Parathyroid adenoma (tissue), 2 donors: ENCODE measurements at regions not wholly inside any gene's neighbourhood (a gene's known extent, or its start where the extent isn't known, plus 50 kb on each side); places are given as distances from the start of the nearest gene placed in this dataset.

ENCODE experiments used
- H2AFZ ChIP-seq: fragments of 300-600 bp; sonication (generic); one replicate; pipeline ENCODE4 v1.7.0; 2017; ENCODE audit warnings: antibody characterized with exemption, mild to moderate bottlenecking
- H3K27ac ChIP-seq: fragments of 300-600 bp; sonication (generic); one replicate; pipeline ENCODE4 v1.7.0; 2017
- H3K27me3 ChIP-seq: fragments of 300-600 bp; sonication (generic); one replicate; pipeline ENCODE4 v1.7.0; 2017; ENCODE audit warnings: low read length; ENCODE audit not compliant: control insufficient read depth, insufficient read depth
- H3K36me3 ChIP-seq: fragments of 300-600 bp; sonication (generic); one replicate; pipeline ENCODE4 v1.7.0; 2017; ENCODE audit warnings: low read length; ENCODE audit not compliant: control insufficient read depth, insufficient read depth
- H3K4me1 ChIP-seq: fragments of 300-600 bp; sonication (generic); one replicate; pipeline ENCODE4 v1.7.0; 2017; ENCODE audit warnings: control low read depth
- H3K4me2 ChIP-seq: fragments of 300-600 bp; sonication (generic); one replicate; pipeline ENCODE4 v1.7.0; 2017; ENCODE audit warnings: low read length
- H3K4me3 ChIP-seq: fragments of 300-600 bp; sonication (generic); one replicate; pipeline ENCODE4 v1.7.0; 2017; ENCODE audit warnings: low read depth, low read length
- H3K79me2 ChIP-seq: fragments of 300-600 bp; sonication (generic); one replicate; pipeline ENCODE4 v1.7.0; 2017; ENCODE audit warnings: control low read depth
- H3K9ac ChIP-seq: fragments of 300-600 bp; sonication (generic); one replicate; pipeline ENCODE4 v1.7.0; 2017; ENCODE audit warnings: mild to moderate bottlenecking
- H3K9me3 ChIP-seq: fragments of 300-600 bp; sonication (generic); one replicate; pipeline ENCODE4 v1.7.0; 2017; ENCODE audit warnings: low read length; ENCODE audit not compliant: control insufficient read depth
- CTCF ChIP-seq: fragments of 300-600 bp; sonication (generic); IDR thresholded peaks from one replicate; pipeline ENCODE4 v1.7.0; 2017; ENCODE audit warnings: antibody characterized with exemption, mild to moderate bottlenecking
- donor health status: primary hyperparathyroidism.

- H3K4me1 ChIP-seq: no peaks in the 10 kb centered on the region
- no peak overlapping the region for H3K9ac ChIP-seq
- H3K27me3 ChIP-seq: no peaks in the 10 kb centered on the region
- H3K9me3 ChIP-seq: no peaks in the 10 kb centered on the region
- H2AFZ ChIP-seq: no peak overlapping the region
- no peak overlapping the region for H3K4me2 ChIP-seq
- TF ChIP-seq CTCF: no peak
- no peaks in the 10 kb centered on the region for H3K36me3 ChIP-seq
- H3K27ac ChIP-seq: no peak overlapping the region
- H3K4me3 ChIP-seq: no peak overlapping the region
- H3K79me2 ChIP-seq: no peaks in the 10 kb centered on the region
Observed at GRCh38 chr6:166722785-166723184, 95.7 kb upstream of the RPS6KA2 start.

GRCh38 chr6:166721576-166721975 lies 94.5 kb upstream of the RPS6KA2 start:
- TF ChIP-seq CTCF: no peak
- no peak overlapping the region for H3K4me2 ChIP-seq
- H3K4me3 ChIP-seq: no peak overlapping the region
- no peaks in the 10 kb centered on the region for H3K27me3 ChIP-seq
- no peaks in the 10 kb centered on the region for H3K9me3 ChIP-seq
- no peak overlapping the region for H3K9ac ChIP-seq
- no peaks in the 10 kb centered on the region for H3K36me3 ChIP-seq
- no peaks in the 10 kb centered on the region for H3K79me2 ChIP-seq
- H2AFZ ChIP-seq: no peak overlapping the region
- H3K4me1 ChIP-seq: no peaks in the 10 kb centered on the region
- no peak overlapping the region for H3K27ac ChIP-seq

GRCh38 chr6:166720856-166721255 lies 93.8 kb upstream of the RPS6KA2 start:
- H3K36me3 ChIP-seq: no peaks in the 10 kb centered on the region
- H3K27me3 ChIP-seq: no peaks in the 10 kb centered on the region
- no peaks in the 10 kb centered on the region for H3K9me3 ChIP-seq
- H3K27ac ChIP-seq: no peak overlapping the region
- H2AFZ ChIP-seq: no peak overlapping the region
- H3K4me3 ChIP-seq: no peak overlapping the region
- H3K79me2 ChIP-seq: no peaks in the 10 kb centered on the region
- no peak for TF ChIP-seq CTCF
- H3K9ac ChIP-seq: no peak overlapping the region
- no peak overlapping the region for H3K4me2 ChIP-seq
- no peaks in the 10 kb centered on the region for H3K4me1 ChIP-seq

- no peak overlapping the region for H3K9ac ChIP-seq
- H3K4me2 ChIP-seq: no peak overlapping the region
- H3K27ac ChIP-seq: no peak overlapping the region
- H3K9me3 ChIP-seq: no peaks in the 10 kb centered on the region
- TF ChIP-seq CTCF: no peak
- no peak overlapping the region for H2AFZ ChIP-seq
- H3K4me1 ChIP-seq: no peaks in the 10 kb centered on the region
- no peaks in the 10 kb centered on the region for H3K27me3 ChIP-seq
- no peaks in the 10 kb centered on the region for H3K79me2 ChIP-seq
- no peak overlapping the region for H3K4me3 ChIP-seq
- H3K36me3 ChIP-seq: no peaks in the 10 kb centered on the region
Observed at GRCh38 chr6:166719019-166719418, 92.0 kb upstream of the RPS6KA2 start.

GRCh38 chr6:166718516-166718915 lies 91.5 kb upstream of the RPS6KA2 start:
- Histone ChIP-seq H3K27ac (no peak overlapping the region), H3K4me2 (no peak overlapping the region), H3K4me3 (no peak overlapping the region), H3K27me3 (no peaks in the 10 kb centered on the region), H3K4me1 (no peaks in the 10 kb centered on the region), H3K9me3 (no peaks in the 10 kb centered on the region), H3K79me2 (no peaks in the 10 kb centered on the region), H3K36me3 (no peaks in the 10 kb centered on the region), H3K9ac (no peak overlapping the region), H2AFZ (no peak overlapping the region)
- no peak for TF ChIP-seq CTCF
